Natural killer cell (primary cell): ENCODE measurements at regions not wholly inside any gene's neighbourhood (a gene's known extent, or its start where the extent isn't known, plus 50 kb on each side); places are given as distances from the start of the nearest gene placed in this dataset.

Experiments used
- ATAC-seq, 3 donors: fragments of 150-1000 bp in 2 of 3; fragments of 200-7000 bp in 1 of 3; cut with Tn5 transposase; 1 replicate in 1 of 3; 2 replicates in 2 of 3; pipeline ENCODE4 v1.10.0; 2021; ENCODE audit warnings: mild to moderate bottlenecking in 2 of 3, moderate library complexity in 2 of 3
- DNase-seq, 2 donors: peaks; one replicate each; pipeline versions ENCODE4 v3.0.0 to v3.0.0-alpha.2; 2013 to 2021; ENCODE audit warnings: mixed read lengths in 1 of 2
- H3K27ac ChIP-seq: one replicate; pipeline ENCODE4 v1.5.1; 2013; ENCODE audit warnings: mild to moderate bottlenecking, low read length
- H3K27me3 ChIP-seq: one replicate; pipeline ENCODE4 v1.6.1; 2013; ENCODE audit warnings: low read length; ENCODE audit not compliant: control insufficient read depth, insufficient read depth
- H3K36me3 ChIP-seq: one replicate; pipeline ENCODE4 v1.6.1; 2013; ENCODE audit warnings: low read length; ENCODE audit not compliant: control insufficient read depth, insufficient read depth
- H3K4me1 ChIP-seq: one replicate; pipeline ENCODE4 v1.6.1; 2013; ENCODE audit warnings: low read length; ENCODE audit not compliant: control insufficient read depth, insufficient read depth
- H3K4me3 ChIP-seq: one replicate; pipeline ENCODE4 v1.5.1; 2013; ENCODE audit warnings: low read length
- H3K9me3 ChIP-seq: one replicate; pipeline ENCODE4 v1.6.1; 2013; ENCODE audit warnings: low read length; ENCODE audit not compliant: control insufficient read depth, insufficient read depth
- H3K27ac Mint-ChIP-seq, 2 donors: one replicate each; pipeline ENCODE4 v1.8.0; 2022; ENCODE audit warnings: mild to moderate bottlenecking in 2 of 2, mixed read lengths in 2 of 2, moderate library complexity in 1 of 2
- H3K27me3 Mint-ChIP-seq, 2 donors: one replicate each; pipeline ENCODE4 v1.8.0; 2022; ENCODE audit warnings: low read depth in 2 of 2, mixed read lengths in 2 of 2
- H3K36me3 Mint-ChIP-seq: one replicate; pipeline ENCODE4 v1.8.0; 2022; ENCODE audit warnings: mixed read lengths
- H3K4me1 Mint-ChIP-seq, 2 donors: one replicate each; pipeline ENCODE4 v1.8.0; 2022; ENCODE audit warnings: mixed read lengths in 2 of 2
- H3K4me3 Mint-ChIP-seq: one replicate; pipeline ENCODE4 v1.8.0; 2022; ENCODE audit warnings: mild to moderate bottlenecking, moderate library complexity, mixed read lengths
- H3K9me3 Mint-ChIP-seq, 2 donors: one replicate each; pipeline ENCODE4 v1.8.0; 2022; ENCODE audit warnings: mixed read lengths in 2 of 2
- CTCF ChIP-seq: fragments of 200-600 bp; IDR thresholded peaks from one replicate; pipeline ENCODE4 v1.8.0; 2022; ENCODE audit warnings: antibody characterized with exemption
- WGBS: methylation state at CpG from one replicate; pipeline ENCODE4 v1.1.7; 2013; ENCODE audit warnings: missing lambda C conversion rate; ENCODE audit not compliant: insufficient coverage; 5-methylcytosine and 5-hydroxymethylcytosine counted together
- intact Hi-C: fragments of 100-400 bp; cut with micrococcal nuclease; formaldehyde crosslinking; loops from one replicate; pipeline ENCODE4 v1.14.2; 2022

- Mint-ChIP-seq H3K27me3 (no peaks in the 10 kb centered on the region), H3K9me3 (no peaks in the 10 kb centered on the region), H3K36me3 (no peaks in the 10 kb centered on the region), H3K4me1 (peaks cover 0 to 4% of the 10 kb centered on the region in 2 donors), H3K4me3 (no peak overlapping the region), H3K27ac (peak overlapping the region in 1 of 2 donors; percentile 51)
- H3K4me3 ChIP-seq, result no peak overlapping the region
- H3K27ac ChIP-seq, result no peak overlapping the region
- no peaks in the 10 kb centered on the region for H3K36me3 ChIP-seq
- ATAC-seq (no peak), DNase-seq (no peak)
- WGBS, result 98% methylated on average over 31 of the region's 46 CpGs
- no peak for TF ChIP-seq CTCF
- no peaks in the 10 kb centered on the region for H3K9me3 ChIP-seq
- intact Hi-C loops, result no loop called here
- H3K27me3 ChIP-seq, result no peaks in the 10 kb centered on the region
- peaks cover 5% of the 10 kb centered on the region for H3K4me1 ChIP-seq
Observed at GRCh38 chr12:9406564-9407424, 198.6 kb upstream of the PZP start.

GRCh38 chr12:9405886-9406563 lies 197.8 kb upstream of the PZP start:
- intact Hi-C loops, result no loop called here
- no peaks in the 10 kb centered on the region for H3K36me3 Mint-ChIP-seq
- WGBS, result 84% methylated on average over 9 of the region's 25 CpGs

GRCh38 chr12:9404469-9405260 lies 196.5 kb upstream of the PZP start:
- Histone ChIP-seq H3K27me3 (no peaks in the 10 kb centered on the region), H3K9me3 (no peaks in the 10 kb centered on the region), H3K27ac (no peak overlapping the region), H3K36me3 (no peaks in the 10 kb centered on the region), H3K4me1 (peaks cover 5% of the 10 kb centered on the region), H3K4me3 (no peak overlapping the region)
- H3K4me3 Mint-ChIP-seq, result no peak overlapping the region
- TF ChIP-seq CTCF, result no peak
- H3K36me3 Mint-ChIP-seq, result no peaks in the 10 kb centered on the region
- H3K4me1 Mint-ChIP-seq, result no peaks in the 10 kb centered on the region
- ATAC-seq (peak; percentile 36 to 73 (median 56)), DNase-seq (peak; percentile 36 to 55)
- peak overlapping the region in 1 of 2 donors; percentile 36 for H3K27ac Mint-ChIP-seq
- intact Hi-C loops, result no loop called here
- no peaks in the 10 kb centered on the region for H3K27me3 Mint-ChIP-seq
- WGBS, result 96% methylated on average over 10 of the region's 39 CpGs
- no peaks in the 10 kb centered on the region for H3K9me3 Mint-ChIP-seq

More at GRCh38 chr12:9405886-9406563, 197.8 kb upstream of the PZP start:
- peaks cover 5% of the 10 kb centered on the region for H3K4me1 ChIP-seq
- no peak for TF ChIP-seq CTCF
- Mint-ChIP-seq H3K27ac (peak overlapping the region in 1 of 2 donors; percentile 51), H3K27me3 (no peaks in the 10 kb centered on the region), H3K4me1 (no peaks in the 10 kb centered on the region), H3K9me3 (no peaks in the 10 kb centered on the region), H3K4me3 (no peak overlapping the region)
- H3K27ac ChIP-seq, result no peak overlapping the region
- H3K4me3 ChIP-seq, result no peak overlapping the region
- DNase-seq (no peak), ATAC-seq (no peak)
- no peaks in the 10 kb centered on the region for H3K27me3 ChIP-seq
- H3K9me3 ChIP-seq, result no peaks in the 10 kb centered on the region
- H3K36me3 ChIP-seq, result no peaks in the 10 kb centered on the region
